ENCODE measurements at regions not wholly inside any gene's neighbourhood (a gene's known extent, or its start where the extent isn't known, plus 50 kb on each side); places are given as distances from the start of the nearest gene placed in this dataset.

GRCh38 chr5:27727254-27727653 lies 688.9 kb upstream of the CDH9 start:
- no peak for DNase-seq (ENCODE audit: low spot score)
- TF ChIP-seq CTCF (IDR thresholded peaks at IDR 0.05; ENCODE audit: extremely low read depth, insufficient read depth, missing control alignments) = no peak
- in situ Hi-C loops (cut with MboI; ENCODE audit: low pct_unique_long_range_greater_than_20kb, low sequenced_read_pairs, unreplicated experiment) = no loop called here

- in situ Hi-C loops (cut with MboI; ENCODE audit: low pct_unique_long_range_greater_than_20kb, low sequenced_read_pairs, unreplicated experiment) = no loop called here
- no peak for TF ChIP-seq CTCF (IDR thresholded peaks at IDR 0.05; ENCODE audit: extremely low read depth, insufficient read depth, missing control alignments)
- DNase-seq (ENCODE audit: low spot score) = no peak
Measured at GRCh38 chr5:27722337-27722736, 684.0 kb upstream of the CDH9 start.

GRCh38 chr5:27708534-27708933 lies 670.1 kb upstream of the CDH9 start:
- in situ Hi-C loops (cut with MboI; ENCODE audit: low pct_unique_long_range_greater_than_20kb, low sequenced_read_pairs, unreplicated experiment) = no loop called here
- no peak for TF ChIP-seq CTCF (IDR thresholded peaks at IDR 0.05; ENCODE audit: extremely low read depth, insufficient read depth, missing control alignments)
- no peak for DNase-seq (ENCODE audit: low spot score)

GRCh38 chr5:27706832-27707231 lies 668.4 kb upstream of the CDH9 start:
- in situ Hi-C loops (cut with MboI; ENCODE audit: low pct_unique_long_range_greater_than_20kb, low sequenced_read_pairs, unreplicated experiment) = no loop called here
- TF ChIP-seq CTCF (IDR thresholded peaks at IDR 0.05; ENCODE audit: extremely low read depth, insufficient read depth, missing control alignments) = no peak
- no peak for DNase-seq (ENCODE audit: low spot score)

- TF ChIP-seq CTCF (IDR thresholded peaks at IDR 0.05; ENCODE audit: extremely low read depth, insufficient read depth, missing control alignments) = no peak
- DNase-seq (ENCODE audit: low spot score) = no peak
- in situ Hi-C loops (cut with MboI; ENCODE audit: low pct_unique_long_range_greater_than_20kb, low sequenced_read_pairs, unreplicated experiment) = no loop called here
Measured at GRCh38 chr5:27705661-27706060, 667.3 kb upstream of the CDH9 start.

GRCh38 chr5:27701931-27702903 lies 663.8 kb upstream of the CDH9 start:
- DNase-seq (ENCODE audit: low spot score) = no peak
- in situ Hi-C loops (cut with MboI; ENCODE audit: low pct_unique_long_range_greater_than_20kb, low sequenced_read_pairs, unreplicated experiment) = no loop called here
- no peak for TF ChIP-seq CTCF (IDR thresholded peaks at IDR 0.05; ENCODE audit: extremely low read depth, insufficient read depth, missing control alignments)
